H9 (cell line): ENCODE measurements at regions not wholly inside any gene's neighbourhood (a gene's known extent, or its start where the extent isn't known, plus 50 kb on each side); places are given as distances from the start of the nearest gene placed in this dataset.

Experiments used
- DNase-seq: peaks from one replicate; pipeline ENCODE4 v3.0.0-alpha.2; 2017
- H2AFZ ChIP-seq: one replicate; pipeline ENCODE4 v1.6.1; 2013; ENCODE audit warnings: mild to moderate bottlenecking, low read length, control low read depth, moderate library complexity
- H2AK5ac ChIP-seq: 2 replicates; pipeline ENCODE4 v1.6.1; 2013; ENCODE audit warnings: low read length, control low read depth, mixed read lengths; ENCODE audit not compliant: insufficient read length
- H2BK120ac ChIP-seq: one replicate; pipeline ENCODE4 v1.6.1; 2013; ENCODE audit warnings: low read depth, mild to moderate bottlenecking, low read length, control low read depth, inconsistent platforms; ENCODE audit not compliant: poor library complexity, severe bottlenecking
- H2BK12ac ChIP-seq: 2 replicates; pipeline ENCODE4 v1.6.1; 2013; ENCODE audit warnings: low read length, control low read depth, mixed read lengths, low read depth; ENCODE audit not compliant: insufficient read length
- H2BK15ac ChIP-seq: 2 replicates; pipeline ENCODE4 v1.6.1; 2013; ENCODE audit warnings: low read depth, low read length, control low read depth
- H2BK20ac ChIP-seq: one replicate; pipeline ENCODE4 v1.6.1; 2013; ENCODE audit warnings: low read depth, mild to moderate bottlenecking, low read length, control low read depth, inconsistent platforms; ENCODE audit not compliant: poor library complexity, severe bottlenecking
- H2BK5ac ChIP-seq: 2 replicates; pipeline ENCODE4 v1.6.1; 2013; ENCODE audit warnings: low read length, control low read depth, mixed read lengths; ENCODE audit not compliant: insufficient read length
- H3K14ac ChIP-seq: 2 replicates; pipeline ENCODE4 v1.6.1; 2013; ENCODE audit warnings: low read length, control low read depth; ENCODE audit not compliant: insufficient read depth
- H3K18ac ChIP-seq: 2 replicates; pipeline ENCODE4 v1.6.1; 2013; ENCODE audit warnings: low read depth, mild to moderate bottlenecking, mixed read lengths, low read length, control low read depth; ENCODE audit not compliant: insufficient read length
- H3K23ac ChIP-seq: 2 replicates; pipeline ENCODE4 v1.6.1; 2013; ENCODE audit warnings: low read length, control low read depth, mixed read lengths, low read depth; ENCODE audit not compliant: insufficient read length
- H3K23me2 ChIP-seq: 2 replicates; pipeline ENCODE4 v1.6.1; 2013; ENCODE audit warnings: low read depth, mild to moderate bottlenecking, mixed read lengths, low read length, control low read depth; ENCODE audit not compliant: insufficient read length, poor library complexity, severe bottlenecking
- H3K27ac ChIP-seq: 2 replicates; pipeline ENCODE4 v1.5.1; 2013; ENCODE audit warnings: low read length, control low read depth, mixed read lengths, low read depth; ENCODE audit not compliant: insufficient read length
- H3K27me3 ChIP-seq: 2 replicates; pipeline ENCODE4 v1.6.1; 2013; ENCODE audit warnings: low read length, control low read depth, inconsistent platforms; ENCODE audit not compliant: insufficient read depth
- H3K4ac ChIP-seq: 2 replicates; pipeline ENCODE4 v1.6.1; 2013; ENCODE audit warnings: low read depth, mild to moderate bottlenecking, control low read depth, inconsistent platforms, low read length, moderate library complexity
- H3K4me1 ChIP-seq: 2 replicates; pipeline ENCODE4 v1.6.1; 2013; ENCODE audit warnings: low read length, control low read depth, inconsistent platforms; ENCODE audit not compliant: insufficient read depth
- H3K4me2 ChIP-seq: 2 replicates; pipeline ENCODE4 v1.6.1; 2013; ENCODE audit warnings: low read length, control low read depth, mixed read lengths; ENCODE audit not compliant: insufficient read length, insufficient read depth
- H3K56ac ChIP-seq: 2 replicates; pipeline ENCODE4 v1.6.1; 2013; ENCODE audit warnings: low read depth, mild to moderate bottlenecking, mixed read lengths, low read length, control low read depth; ENCODE audit not compliant: insufficient read length
- H3K79me1 ChIP-seq: 2 replicates; pipeline ENCODE4 v1.6.1; 2013; ENCODE audit warnings: low read depth, mild to moderate bottlenecking, moderate library complexity, low read length, control low read depth, inconsistent platforms; ENCODE audit not compliant: insufficient read depth, poor library complexity, severe bottlenecking
- H3K79me2 ChIP-seq: 2 replicates; pipeline ENCODE4 v1.6.1; 2013; ENCODE audit warnings: low read length, control low read depth, inconsistent platforms; ENCODE audit not compliant: insufficient read depth
- H3K9ac ChIP-seq: 2 replicates; pipeline ENCODE4 v1.6.1; 2013; ENCODE audit warnings: low read length, control low read depth, mixed read lengths; ENCODE audit not compliant: insufficient read length; ENCODE audit errors: extremely low read depth
- H3K9me3 ChIP-seq: one replicate; pipeline ENCODE4 v1.6.1; 2013; ENCODE audit warnings: low read depth, low read length, inconsistent platforms; ENCODE audit not compliant: control insufficient read depth
- H3T11ph ChIP-seq: one replicate; pipeline ENCODE4 v1.6.1; 2013; ENCODE audit warnings: mild to moderate bottlenecking, low read length, control low read depth, inconsistent platforms
- H4K20me1 ChIP-seq: one replicate; pipeline ENCODE4 v1.6.1; 2013; ENCODE audit not compliant: control insufficient read depth, insufficient read length, insufficient read depth
- H4K5ac ChIP-seq: 2 replicates; pipeline ENCODE4 v1.6.1; 2013; ENCODE audit warnings: low read depth, mild to moderate bottlenecking, mixed read lengths, low read length, control low read depth; ENCODE audit not compliant: insufficient read length
- H4K8ac ChIP-seq: replicated peaks from 2 replicates; pipeline ENCODE4 v1.6.1; 2013; ENCODE audit warnings: low read length, control low read depth, mixed read lengths, low read depth; ENCODE audit not compliant: insufficient read length
- H4K91ac ChIP-seq: 2 replicates; pipeline ENCODE4 v1.6.1; 2013; ENCODE audit warnings: low read depth, mild to moderate bottlenecking, moderate library complexity, mixed read lengths, low read length, control low read depth; ENCODE audit not compliant: insufficient read length
- H3K27ac Mint-ChIP-seq, 3 experiments: 2 replicates in 2 of 3; 3 replicates in 1 of 3; pipeline ENCODE4 v1.8.0; 2020 to 2021; ENCODE audit warnings: mixed read lengths in 3 of 3, mild to moderate bottlenecking in 1 of 3, moderate library complexity in 1 of 3
- H3K27me3 Mint-ChIP-seq: 2 replicates; pipeline ENCODE4 v1.8.0; 2021; ENCODE audit warnings: low read depth, mild to moderate bottlenecking, moderate library complexity, mixed read lengths
- H3K36me3 Mint-ChIP-seq, 3 experiments: 2 replicates in 2 of 3; 3 replicates in 1 of 3; pipeline ENCODE4 v1.8.0; 2020 to 2021; ENCODE audit warnings: low read depth in 3 of 3, mixed read lengths in 3 of 3; ENCODE audit not compliant: insufficient read depth in 1 of 3
- H3K4me1 Mint-ChIP-seq, 2 experiments: 2 replicates each; pipeline ENCODE4 v1.8.0; 2020; ENCODE audit warnings: mixed read lengths in 2 of 2
- H3K4me3 Mint-ChIP-seq, 2 experiments: 2 replicates in 1 of 2; 3 replicates in 1 of 2; pipeline ENCODE4 v1.8.0; 2020 to 2021; ENCODE audit warnings: mild to moderate bottlenecking in 2 of 2, mixed read lengths in 2 of 2, moderate library complexity in 1 of 2
- H3K9me3 Mint-ChIP-seq, 2 experiments: 2 replicates in 1 of 2; 3 replicates in 1 of 2; pipeline ENCODE4 v1.8.0; 2020; ENCODE audit warnings: mild to moderate bottlenecking in 2 of 2, mixed read lengths in 2 of 2, moderate library complexity in 1 of 2
- WGBS: extraction: QIAGEN DNeasy Blood & Tissue Kit; methylation state at CpG from one replicate; pipeline ENCODE4 v1.1.7; 2013; ENCODE audit warnings: missing lambda C conversion rate, low lambda C conversion rate, mixed read lengths; ENCODE audit not compliant: insufficient read length; ENCODE audit errors: extremely low coverage; 5-methylcytosine and 5-hydroxymethylcytosine counted together
- TF ChIP-seq, protein P1 (sequence below): fragments of 200-600 bp; sonication (generic); conservative IDR thresholded peaks from 3 replicates; pipeline ENCODE4 v1.8.0; 2021; ENCODE audit warnings: antibody characterized with exemption, mild to moderate bottlenecking

DNA sequence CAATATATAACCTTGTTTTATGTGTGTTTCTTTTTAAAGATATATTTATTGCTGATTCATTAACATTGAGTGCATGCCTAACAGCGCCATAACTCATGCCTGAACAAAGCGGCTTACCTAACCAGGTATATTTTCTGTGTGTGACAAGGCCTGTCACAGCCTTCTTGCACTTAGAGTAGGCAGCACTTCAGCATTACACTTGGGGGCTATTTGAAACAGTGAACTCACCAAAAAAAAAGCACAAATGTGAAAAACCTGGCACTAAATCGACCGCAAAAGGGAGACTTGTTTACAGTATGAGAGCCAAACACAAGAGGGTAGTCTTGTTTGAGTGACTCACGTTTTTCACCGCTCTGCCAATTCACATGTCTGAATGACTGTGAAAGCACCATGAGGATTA, 111.7 kb downstream of the DISP1 start:
- Histone ChIP-seq H3K14ac (no peak overlapping the region), H3K18ac (no peak overlapping the region), H3K9me3 (no peaks in the 10 kb centered on the region), H3K56ac (no peak overlapping the region), H3K4me1 (0 out of 2 replicates have a peak, but pooled peaks cover 2% of the 10 kb centered on the region), H3K79me1 (no peaks in the 10 kb centered on the region), H3K23ac (no peak overlapping the region), H3K27me3 (no peaks in the 10 kb centered on the region), H3K27ac (no peak overlapping the region), H3K9ac (no peak overlapping the region), H3K4me2 (no peak overlapping the region), H2BK12ac (no peak overlapping the region), H4K8ac (no peak overlapping the region), H2BK5ac (no peak overlapping the region), H2BK120ac (no peak overlapping the region), H2BK20ac (no peak overlapping the region), H2BK15ac (no peak overlapping the region), H4K20me1 (no peaks in the 10 kb centered on the region), H3T11ph (no peak overlapping the region), H3K4ac (no peak overlapping the region), H2AFZ (no peak overlapping the region), H4K5ac (no peak overlapping the region), H3K79me2 (no peaks in the 10 kb centered on the region), H3K23me2 (no peaks in the 10 kb centered on the region), H4K91ac (no peak overlapping the region), H2AK5ac (no peak overlapping the region)
- H3K27ac Mint-ChIP-seq = peak overlapping the region; percentile 27 to 96 (median 52); a peak in 3 of 7 replicates
- no peaks in the 10 kb centered on the region for H3K36me3 Mint-ChIP-seq
- H3K9me3 Mint-ChIP-seq = no peaks in the 10 kb centered on the region
- no peaks in the 10 kb centered on the region for H3K27me3 Mint-ChIP-seq
- no peak overlapping the region for H3K4me3 Mint-ChIP-seq
- H3K4me1 Mint-ChIP-seq = peaks cover 29 to 53% of the 10 kb centered on the region in 2 experiments
- no CpG with 5 or more reads among the region's 6 CpGs for WGBS
- no peak for DNase-seq
- TF ChIP-seq, protein P1, sequence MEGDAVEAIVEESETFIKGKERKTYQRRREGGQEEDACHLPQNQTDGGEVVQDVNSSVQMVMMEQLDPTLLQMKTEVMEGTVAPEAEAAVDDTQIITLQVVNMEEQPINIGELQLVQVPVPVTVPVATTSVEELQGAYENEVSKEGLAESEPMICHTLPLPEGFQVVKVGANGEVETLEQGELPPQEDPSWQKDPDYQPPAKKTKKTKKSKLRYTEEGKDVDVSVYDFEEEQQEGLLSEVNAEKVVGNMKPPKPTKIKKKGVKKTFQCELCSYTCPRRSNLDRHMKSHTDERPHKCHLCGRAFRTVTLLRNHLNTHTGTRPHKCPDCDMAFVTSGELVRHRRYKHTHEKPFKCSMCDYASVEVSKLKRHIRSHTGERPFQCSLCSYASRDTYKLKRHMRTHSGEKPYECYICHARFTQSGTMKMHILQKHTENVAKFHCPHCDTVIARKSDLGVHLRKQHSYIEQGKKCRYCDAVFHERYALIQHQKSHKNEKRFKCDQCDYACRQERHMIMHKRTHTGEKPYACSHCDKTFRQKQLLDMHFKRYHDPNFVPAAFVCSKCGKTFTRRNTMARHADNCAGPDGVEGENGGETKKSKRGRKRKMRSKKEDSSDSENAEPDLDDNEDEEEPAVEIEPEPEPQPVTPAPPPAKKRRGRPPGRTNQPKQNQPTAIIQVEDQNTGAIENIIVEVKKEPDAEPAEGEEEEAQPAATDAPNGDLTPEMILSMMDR = no peak
